Gastrocnemius medialis (tissue), 4 donors: ENCODE measurements at regions not wholly inside any gene's neighbourhood (a gene's known extent, or its start where the extent isn't known, plus 50 kb on each side); places are given as distances from the start of the nearest gene placed in this dataset.

Experiments used
- CTCF ChIP-seq, 5 experiments: fragments of 450-650 bp in 3 of 5; fragments of 200-600 bp in 2 of 5; sonication (generic) in 2 of 5; IDR thresholded peaks in 4 of 5; conservative IDR thresholded peaks in 1 of 5; 1 replicate in 4 of 5; 2 replicates in 1 of 5; pipeline ENCODE4 v1.5.1; 2016 to 2019; ENCODE audit warnings: antibody characterized with exemption in 5 of 5, mild to moderate bottlenecking in 3 of 5, moderate library complexity in 3 of 5
- POLR2A ChIP-seq, 2 donors: fragments of 450-650 bp; IDR thresholded peaks; one replicate each; pipeline ENCODE4 v1.6.1; 2017; ENCODE audit warnings: antibody characterized with exemption in 2 of 2, mild to moderate bottlenecking in 2 of 2, moderate library complexity in 2 of 2

- no peak for TF ChIP-seq CTCF (IDR thresholded peaks at IDR 0.05 in 4 of 5, conservative IDR thresholded peaks at IDR 0.05 in 1 of 5)
- TF ChIP-seq POLR2A (IDR thresholded peaks at IDR 0.05), result no peak
These were observed 619.7 kb downstream of the BRD1 start for GRCh38 chr22:49208004-49208402.
